Activated CD8-positive, alpha-beta memory T cell treated with anti-CD3 and anti-CD28 coated beads for 36 hours (primary cell): ENCODE measurements at regions not wholly inside any gene's neighbourhood (a gene's known extent, or its start where the extent isn't known, plus 50 kb on each side); places are given as distances from the start of the nearest gene placed in this dataset.

Experiments
- CTCF ChIA-PET: fragments of 350-600 bp; sonication (Branson Sonifier 250); formaldehyde crosslinking; loops from one replicate; lab custom pipeline; 2021; ENCODE audit warnings: antibody characterized with exemption; lab: Charles Lee
- POLR2A ChIA-PET: fragments of 350-600 bp; sonication (Branson Sonifier 250); formaldehyde crosslinking; loops from one replicate; lab custom pipeline; 2021; ENCODE audit warnings: antibody characterized with exemption; lab: Charles Lee

GRCh38 chr7:66864294-66864693, 56.7 kb upstream of the TMEM248 start:
- POLR2A ChIA-PET: no interaction called here
- CTCF ChIA-PET: interaction anchor here (1.0 kb wide), 1 partner anchor 20 kb away, joined by 3 read pairs; no protein-coding TSS in a partner anchor

- ChIA-PET CTCF (no interaction called here), POLR2A (no interaction called here)
Measured at GRCh38 chr7:66865290-66865864, 55.6 kb upstream of the TMEM248 start.

GRCh38 chr7:66867198-66867790, 53.7 kb upstream of the TMEM248 start:
- POLR2A ChIA-PET: no interaction called here
- CTCF ChIA-PET: no interaction called here

- CTCF ChIA-PET: interaction anchor here (0.6 kb wide), 1 partner anchor 9 kb away, joined by 3 read pairs; no protein-coding TSS in a partner anchor
- POLR2A ChIA-PET: no interaction called here
Measured at GRCh38 chr7:66869660-66870450, 51.2 kb upstream of the TMEM248 start.

- ChIA-PET CTCF (no interaction called here), POLR2A (no interaction called here)
Measured at GRCh38 chr7:66871076-66871475, 49.9 kb upstream of the TMEM248 start.
